Mucosa of rectum (tissue), 2 donors: ENCODE measurements at regions not wholly inside any gene's neighbourhood (a gene's known extent, or its start where the extent isn't known, plus 50 kb on each side); places are given as distances from the start of the nearest gene placed in this dataset.
"Not testable (repeated sequence)": the region's sequence is repeated elsewhere in the genome, so short reads cannot be mapped to it uniquely, and the experiment has no call there.

Source experiments
- H3K27ac ChIP-seq, 2 donors: one replicate each; pipeline ENCODE4 v1.7.0; 2013; ENCODE audit warnings: inconsistent platforms in 2 of 2, low read depth in 2 of 2, low read length in 2 of 2
- H3K27me3 ChIP-seq, 2 donors: one replicate each; pipeline ENCODE4 v1.7.0; 2013; ENCODE audit warnings: low read length in 2 of 2; ENCODE audit not compliant: control insufficient read depth in 2 of 2, insufficient read depth in 2 of 2
- H3K36me3 ChIP-seq, 2 donors: one replicate each; pipeline ENCODE4 v1.7.0; 2013; ENCODE audit warnings: low read length in 2 of 2; ENCODE audit not compliant: control insufficient read depth in 2 of 2, insufficient read depth in 2 of 2
- H3K4me1 ChIP-seq, 2 donors: one replicate each; pipeline ENCODE4 v1.7.0; 2013; ENCODE audit warnings: low read length in 2 of 2, mild to moderate bottlenecking in 1 of 2; ENCODE audit not compliant: control insufficient read depth in 2 of 2, insufficient read depth in 2 of 2
- H3K4me3 ChIP-seq, 2 donors: one replicate each; pipeline ENCODE4 v1.7.0; 2013; ENCODE audit warnings: low read length in 2 of 2
- H3K9ac ChIP-seq, 2 donors: one replicate each; pipeline ENCODE4 v1.7.0; 2013; ENCODE audit warnings: low read length in 2 of 2, low read depth in 1 of 2, mild to moderate bottlenecking in 1 of 2
- H3K9me3 ChIP-seq, 2 donors: one replicate each; pipeline ENCODE4 v1.7.0; 2013; ENCODE audit warnings: low read length in 2 of 2; ENCODE audit not compliant: control insufficient read depth in 2 of 2
- donor health status: healthy.
- donor health status: Normal muscosa, but diverticular disease.

DNA sequence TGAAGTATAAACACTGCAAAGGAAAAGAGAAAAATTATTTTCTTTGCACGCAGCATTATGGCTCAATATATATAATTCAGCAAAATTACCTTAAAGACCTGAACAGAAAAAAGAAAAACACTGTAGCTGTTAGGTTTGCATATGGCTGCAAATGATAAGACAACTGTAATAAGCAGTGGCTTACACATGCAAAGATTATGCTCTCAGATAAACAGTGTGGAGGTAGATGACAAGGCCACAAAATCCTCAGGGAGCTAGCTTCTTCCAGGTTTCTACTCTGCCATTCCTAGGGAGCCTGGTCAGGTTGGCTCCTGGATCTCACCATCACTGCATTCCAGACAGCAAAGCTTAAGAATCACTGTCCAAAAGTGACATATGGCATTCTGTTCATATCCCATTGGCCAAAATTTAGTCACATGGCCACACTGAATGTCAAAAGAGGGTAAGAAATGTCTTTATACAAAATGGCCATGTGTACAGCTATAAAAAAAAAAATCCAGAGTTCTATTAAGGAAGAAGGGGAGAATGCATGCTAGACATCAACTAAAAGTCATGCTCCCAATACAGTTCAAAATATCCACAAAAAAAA lies 195.2 kb upstream of the SLC7A11 start:
- Histone ChIP-seq H3K36me3 (no peaks in the 10 kb centered on the region), H3K27me3 (no peaks in the 10 kb centered on the region), H3K4me1 (no peaks in the 10 kb centered on the region), H3K9ac (no peak overlapping the region), H3K4me3 (no peak overlapping the region), H3K9me3 (no peaks in the 10 kb centered on the region), H3K27ac (no peak overlapping the region)

DNA sequence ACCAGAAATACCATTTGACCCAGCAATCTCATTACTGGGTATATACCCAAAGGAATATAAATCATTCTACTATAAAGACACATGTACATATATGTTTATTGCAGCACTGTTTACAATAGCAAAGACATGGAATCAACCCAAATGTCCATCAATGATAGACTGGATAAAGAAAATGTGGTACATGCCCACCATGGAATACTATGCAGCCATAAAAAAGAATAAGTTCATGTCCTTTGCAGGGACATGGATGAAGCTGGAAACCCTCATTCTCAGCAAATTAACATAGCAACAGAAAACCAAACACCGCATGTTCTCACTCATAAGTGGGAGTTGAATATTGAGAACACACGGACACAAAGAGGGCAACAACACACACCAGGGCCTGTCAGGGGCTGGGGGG lies 193.6 kb upstream of the SLC7A11 start:
- not testable (repeated sequence) for H3K27me3 ChIP-seq

DNA sequence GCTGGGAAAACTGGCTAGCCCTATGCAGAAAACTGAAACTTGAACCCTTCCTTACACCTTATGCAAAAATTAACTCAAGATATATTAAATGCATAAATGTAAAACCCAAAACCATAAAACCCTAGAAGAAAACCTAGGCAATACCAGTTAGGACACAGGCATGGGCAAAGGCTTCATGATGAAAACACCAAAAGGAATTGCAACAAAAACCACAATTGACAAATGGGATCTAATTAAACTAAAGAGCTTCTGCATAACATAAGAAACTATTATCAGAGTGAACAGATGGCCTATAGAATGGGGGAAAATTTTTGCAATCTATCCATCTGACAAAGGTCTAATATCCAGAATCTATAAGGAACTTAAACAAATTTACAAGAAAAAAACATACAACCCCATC lies 192.9 kb upstream of the SLC7A11 start:
- not testable (repeated sequence) for H3K27ac ChIP-seq, H3K36me3 ChIP-seq, H3K9ac ChIP-seq, H3K9me3 ChIP-seq, H3K4me3 ChIP-seq, H3K4me1 ChIP-seq, H3K27me3 ChIP-seq

More for the DNA sequence above, 193.6 kb upstream of the SLC7A11 start:
- H3K9me3 ChIP-seq, H3K27ac ChIP-seq, H3K36me3 ChIP-seq, H3K9ac ChIP-seq, H3K4me3 ChIP-seq, H3K4me1 ChIP-seq: not testable (repeated sequence)

DNA sequence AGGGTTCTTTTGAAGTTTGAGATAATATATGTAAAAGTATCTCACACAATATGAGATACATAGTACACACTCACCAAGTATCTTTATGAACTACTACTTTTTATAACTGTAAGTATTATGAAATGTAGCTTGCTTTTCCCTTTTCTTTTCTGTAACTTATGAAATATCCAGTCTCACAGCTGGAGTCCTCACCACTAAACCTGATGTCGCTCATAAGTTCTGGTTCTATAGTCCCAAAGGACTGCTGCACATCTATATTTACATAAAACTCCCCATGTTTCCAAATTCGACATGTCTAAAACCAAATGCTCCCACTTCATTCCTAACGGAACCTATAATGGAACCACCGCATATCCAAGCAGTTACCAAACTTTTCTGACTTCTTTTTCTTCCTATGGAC lies 186.5 kb upstream of the SLC7A11 start:
- Histone ChIP-seq H3K27me3 (no peaks in the 10 kb centered on the region), H3K36me3 (no peaks in the 10 kb centered on the region), H3K9ac (no peak overlapping the region), H3K9me3 (no peaks in the 10 kb centered on the region), H3K4me1 (no peaks in the 10 kb centered on the region), H3K27ac (no peak overlapping the region), H3K4me3 (no peak overlapping the region)

DNA sequence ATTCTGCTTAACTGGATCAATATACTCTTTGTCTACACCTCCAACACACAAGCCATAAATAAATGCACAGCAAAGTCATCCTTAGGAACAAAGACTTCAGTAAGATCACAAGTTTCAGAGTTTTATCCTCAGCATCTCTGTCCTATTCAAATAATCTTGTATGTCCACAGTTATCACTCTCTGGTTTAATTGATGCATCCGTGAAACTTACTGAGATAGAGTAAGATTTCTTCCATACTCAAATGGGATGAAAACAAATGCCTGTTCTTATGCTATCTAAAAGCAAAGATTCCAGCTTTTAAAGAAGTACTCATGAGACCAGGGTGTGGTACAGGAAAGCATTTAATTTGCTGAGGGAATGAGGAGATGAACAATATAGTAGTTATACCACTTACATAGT lies 184.6 kb upstream of the SLC7A11 start:
- Histone ChIP-seq H3K9ac (no peak overlapping the region), H3K9me3 (no peaks in the 10 kb centered on the region), H3K27me3 (no peaks in the 10 kb centered on the region), H3K4me3 (no peak overlapping the region), H3K36me3 (no peaks in the 10 kb centered on the region), H3K27ac (no peak overlapping the region), H3K4me1 (no peaks in the 10 kb centered on the region)

DNA sequence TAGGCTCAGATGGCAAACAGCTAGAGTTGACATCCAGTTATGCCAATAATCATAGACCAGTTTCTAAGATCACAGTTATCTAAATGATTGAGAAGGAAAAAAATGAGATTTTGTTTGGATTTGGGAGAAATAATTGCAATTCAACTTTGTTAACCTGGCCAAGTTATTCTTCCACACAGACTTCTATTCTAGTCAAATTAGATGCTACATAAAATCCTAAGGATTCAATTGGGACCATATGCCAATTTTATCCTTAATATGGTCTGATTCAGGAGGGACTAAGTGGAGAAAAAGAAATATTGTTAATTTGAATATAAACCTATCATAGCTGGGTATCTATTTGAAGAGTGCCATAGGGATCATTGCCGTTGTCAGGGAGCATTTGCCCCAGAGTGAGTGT lies 178.3 kb upstream of the SLC7A11 start:
- H3K36me3 ChIP-seq: no peaks in the 10 kb centered on the region
- H3K27me3 ChIP-seq: no peaks in the 10 kb centered on the region
- no peaks in the 10 kb centered on the region for H3K9me3 ChIP-seq
- H3K4me3 ChIP-seq: no peak overlapping the region
- no peak overlapping the region for H3K9ac ChIP-seq
- H3K27ac ChIP-seq: no peak overlapping the region
- no peaks in the 10 kb centered on the region for H3K4me1 ChIP-seq

DNA sequence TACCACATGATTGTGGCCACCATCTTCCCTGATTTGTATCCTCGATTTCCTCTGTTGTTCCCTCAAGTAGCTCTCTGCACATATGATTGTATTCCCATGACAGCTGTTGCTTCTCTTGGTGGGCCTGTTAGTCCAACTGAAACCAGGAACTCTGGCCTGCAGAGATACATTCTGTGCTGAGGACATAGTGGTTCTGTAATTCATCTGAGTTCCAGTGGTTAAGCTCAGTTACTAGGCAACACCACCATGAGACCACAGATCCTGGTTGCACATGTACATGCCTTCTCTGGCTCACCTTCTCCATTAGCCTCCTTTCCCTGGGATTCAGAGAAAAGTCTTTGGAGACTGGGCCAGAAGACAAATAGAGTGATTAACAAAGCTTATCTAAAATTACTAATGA lies 172.1 kb upstream of the SLC7A11 start:
- Histone ChIP-seq H3K27me3 (no peaks in the 10 kb centered on the region), H3K27ac (no peak overlapping the region), H3K36me3 (no peaks in the 10 kb centered on the region), H3K4me3 (no peak overlapping the region), H3K9ac (no peak overlapping the region), H3K4me1 (no peaks in the 10 kb centered on the region), H3K9me3 (no peaks in the 10 kb centered on the region)

DNA sequence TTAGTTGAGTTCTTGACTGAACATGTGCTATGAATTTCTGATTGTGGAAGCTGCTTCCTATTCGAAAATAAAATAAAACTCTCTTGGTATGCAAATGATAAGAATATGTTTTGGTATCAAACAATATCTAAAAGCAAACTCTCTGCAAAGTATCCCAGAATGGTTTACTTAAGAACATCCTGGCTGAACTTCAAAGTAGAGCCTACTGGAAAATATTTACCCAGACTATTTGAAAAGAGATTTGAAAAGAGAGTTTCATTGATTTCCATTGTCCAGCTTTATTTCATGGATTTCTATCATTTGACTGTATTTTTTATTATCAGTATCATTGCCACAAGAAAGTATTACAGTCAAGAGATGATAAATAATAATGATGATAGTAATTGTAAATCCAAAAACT lies 171.1 kb upstream of the SLC7A11 start:
- no peak overlapping the region for H3K9ac ChIP-seq
- H3K9me3 ChIP-seq: no peaks in the 10 kb centered on the region
- no peaks in the 10 kb centered on the region for H3K27me3 ChIP-seq
- H3K4me1 ChIP-seq: no peaks in the 10 kb centered on the region
- H3K4me3 ChIP-seq: no peak overlapping the region
- no peak overlapping the region for H3K27ac ChIP-seq
- H3K36me3 ChIP-seq: no peaks in the 10 kb centered on the region

DNA sequence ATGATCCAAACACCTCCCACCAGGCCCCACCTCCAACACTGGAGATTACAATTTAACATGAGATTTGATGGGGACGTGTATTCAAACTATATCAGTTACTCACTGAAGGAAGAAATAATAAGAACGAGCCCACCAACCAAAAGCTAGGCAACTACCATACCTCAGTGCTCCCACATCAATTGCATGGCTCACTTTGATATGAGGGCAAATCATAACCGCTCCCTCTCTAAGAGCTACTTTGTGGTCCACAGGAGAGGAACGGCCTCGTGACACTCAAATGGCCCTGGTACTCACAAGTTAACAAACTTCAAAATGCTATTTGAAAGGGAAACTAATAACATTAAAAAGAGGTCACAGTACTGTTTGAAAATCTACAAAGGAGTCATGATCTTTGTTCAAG lies 170.7 kb upstream of the SLC7A11 start:
- no peaks in the 10 kb centered on the region for H3K9me3 ChIP-seq
- no peaks in the 10 kb centered on the region for H3K36me3 ChIP-seq
- no peak overlapping the region for H3K27ac ChIP-seq
- no peak overlapping the region for H3K9ac ChIP-seq
- H3K27me3 ChIP-seq: no peaks in the 10 kb centered on the region
- no peak overlapping the region for H3K4me3 ChIP-seq
- H3K4me1 ChIP-seq: no peaks in the 10 kb centered on the region

DNA sequence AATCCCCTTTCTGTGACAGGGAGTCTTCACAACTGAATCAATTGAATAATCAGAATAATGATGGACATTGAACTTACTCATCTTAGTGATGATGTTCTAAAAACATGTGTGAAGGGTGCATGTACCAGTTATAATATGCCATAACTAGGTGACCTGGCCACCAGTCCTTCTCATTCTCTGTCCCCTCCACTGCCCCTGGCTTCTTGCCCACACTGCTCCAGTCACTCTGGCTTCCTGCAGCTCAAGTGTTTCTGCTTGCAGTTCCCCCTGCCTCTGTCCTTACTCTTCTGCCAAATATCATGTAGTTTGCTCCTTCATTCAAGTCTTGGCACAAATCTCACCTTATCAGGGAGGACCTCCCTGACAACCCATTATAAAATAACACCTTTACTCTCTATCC lies 168.1 kb upstream of the SLC7A11 start:
- Histone ChIP-seq H3K9ac (no peak overlapping the region), H3K27me3 (no peaks in the 10 kb centered on the region), H3K27ac (no peak overlapping the region), H3K9me3 (no peaks in the 10 kb centered on the region), H3K4me3 (no peak overlapping the region), H3K4me1 (no peaks in the 10 kb centered on the region), H3K36me3 (no peaks in the 10 kb centered on the region)

DNA sequence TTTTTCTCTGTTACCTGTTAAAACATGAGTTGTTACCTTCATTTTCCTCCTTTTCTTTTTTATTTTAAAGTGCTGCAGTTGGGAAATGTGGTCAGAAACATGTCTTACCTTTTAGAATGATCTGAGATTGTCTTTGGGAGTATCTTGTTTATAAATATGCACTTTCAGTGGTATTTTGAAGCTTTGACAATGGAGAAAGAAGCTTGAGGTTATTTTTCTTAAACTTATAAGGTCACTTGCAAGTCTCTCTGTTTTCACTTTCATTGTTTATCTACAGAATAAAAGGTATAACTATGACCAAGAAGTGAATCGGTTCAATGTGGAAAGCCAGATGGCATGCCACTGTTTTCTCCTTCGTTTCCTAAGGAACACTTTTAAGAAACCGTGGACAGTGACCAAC lies 167.5 kb upstream of the SLC7A11 start:
- Histone ChIP-seq H3K9ac (no peak overlapping the region), H3K4me1 (no peaks in the 10 kb centered on the region), H3K4me3 (no peak overlapping the region), H3K36me3 (no peaks in the 10 kb centered on the region), H3K9me3 (no peaks in the 10 kb centered on the region), H3K27ac (no peak overlapping the region), H3K27me3 (no peaks in the 10 kb centered on the region)
